PC-3 (cell line): ENCODE measurements at regions not wholly inside any gene's neighbourhood (a gene's known extent, or its start where the extent isn't known, plus 50 kb on each side); places are given as distances from the start of the nearest gene placed in this dataset.

ENCODE experiments used
- ATAC-seq: fragments of 200-7000 bp; cut with Tn5 transposase; 2 replicates; pipeline ENCODE4 v1.9.1; 2020; ENCODE audit warnings: mild to moderate bottlenecking, moderate library complexity
- BruUV-seq: library from RNA; stranded (reverse); fragments of 400-500 nt; replicated peaks from 2 replicates; lab custom pipeline; 2021; lab: Mats Ljungman, UMichigan
- CTCF ChIA-PET: fragments of 300-600 bp; sonication (Branson Sonifier 250); formaldehyde crosslinking; loops from one replicate; lab custom pipeline; 2022; ENCODE audit warnings: antibody characterized with exemption; lab: Charles Lee
- POLR2A ChIA-PET: fragments of 300-600 bp; sonication (Branson Sonifier 250); formaldehyde crosslinking; loops from one replicate; lab custom pipeline; 2022; ENCODE audit warnings: antibody characterized with exemption; ENCODE audit not compliant: unreplicated experiment; lab: Charles Lee
- DNase-seq: peaks from one replicate; pipeline ENCODE4 v3.0.0-alpha.2; 2015
- H2AFZ ChIP-seq: fragments of 300-600 bp; sonication (generic); 2 replicates; pipeline ENCODE4 v1.6.0; 2016; ENCODE audit warnings: antibody characterized with exemption, low read length
- H3F3A ChIP-seq: fragments of 300-600 bp; sonication (generic); one replicate; pipeline ENCODE4 v1.6.0; 2017; ENCODE audit warnings: antibody characterized with exemption, low read length, control low read depth, mild to moderate bottlenecking; ENCODE audit not compliant: unreplicated experiment
- H3K27ac ChIP-seq: fragments of 300-600 bp; sonication (generic); 2 replicates; pipeline ENCODE4 v1.5.1; 2016; ENCODE audit warnings: mild to moderate bottlenecking, low read length
- H3K27me3 ChIP-seq: fragments of 300-600 bp; sonication (generic); 2 replicates; pipeline ENCODE4 v1.6.1; 2016; ENCODE audit warnings: low read length, mixed read lengths
- H3K36me3 ChIP-seq: fragments of 300-600 bp; sonication (generic); 2 replicates; pipeline ENCODE4 v1.6.1; 2016; ENCODE audit warnings: low read depth, mixed run types, low read length, mixed read lengths
- H3K4me1 ChIP-seq: fragments of 300-600 bp; sonication (generic); 2 replicates; pipeline ENCODE4 v1.5.1; 2016; ENCODE audit warnings: low read length; ENCODE audit not compliant: insufficient read depth
- H3K4me2 ChIP-seq: fragments of 300-600 bp; sonication (generic); 2 replicates; pipeline ENCODE4 v1.6.0; 2016; ENCODE audit warnings: low read length
- H3K4me3 ChIP-seq: fragments of 300-600 bp; sonication (generic); 2 replicates; pipeline ENCODE4 v1.5.1; 2016; ENCODE audit warnings: mild to moderate bottlenecking, low read length, mixed read lengths
- H3K79me2 ChIP-seq: fragments of 300-600 bp; sonication (generic); 2 replicates; pipeline ENCODE4 v1.6.1; 2017; ENCODE audit warnings: low read length, mixed read lengths
- H3K9ac ChIP-seq: fragments of 300-600 bp; sonication (generic); 2 replicates; pipeline ENCODE4 v1.6.0; 2016; ENCODE audit warnings: mild to moderate bottlenecking, low read length
- H3K9me2 ChIP-seq: fragments of 300-600 bp; sonication (generic); replicated peaks from 2 replicates; pipeline ENCODE4 v1.6.1; 2016; ENCODE audit warnings: mixed run types, low read length, mixed read lengths
- H3K9me3 ChIP-seq: fragments of 300-600 bp; sonication (generic); 2 replicates; pipeline ENCODE4 v1.6.1; 2016; ENCODE audit warnings: low read length, mixed read lengths
- H4K20me1 ChIP-seq: fragments of 300-600 bp; sonication (generic); 2 replicates; pipeline ENCODE4 v1.6.1; 2016; ENCODE audit warnings: low read length, mixed read lengths
- EZH2 ChIP-seq: fragments of 300-600 bp; sonication (generic); IDR thresholded peaks from one replicate; pipeline ENCODE4 v1.6.1; 2017; ENCODE audit warnings: antibody characterized with exemption, mild to moderate bottlenecking, low read length; ENCODE audit not compliant: unreplicated experiment
- EZH2phosphoT487 ChIP-seq: fragments of 300-600 bp; sonication (generic); IDR thresholded peaks from 2 replicates; pipeline ENCODE4 v1.6.1; 2018; ENCODE audit warnings: mild to moderate bottlenecking, antibody characterized with exemption, low read length, borderline replicate concordance
- intact Hi-C: fragments of 100-400 bp; cut with micrococcal nuclease; formaldehyde crosslinking; loops from 2 replicates; pipeline ENCODE4 v1.9.0; 2023
- TF ChIP-seq, protein P1 (sequence below): fragments of 300-600 bp; sonication (generic); conservative IDR thresholded peaks from 2 replicates; pipeline ENCODE4 v1.5.1; 2017; ENCODE audit warnings: antibody characterized with exemption, low read depth, mild to moderate bottlenecking, low read length

DNA sequence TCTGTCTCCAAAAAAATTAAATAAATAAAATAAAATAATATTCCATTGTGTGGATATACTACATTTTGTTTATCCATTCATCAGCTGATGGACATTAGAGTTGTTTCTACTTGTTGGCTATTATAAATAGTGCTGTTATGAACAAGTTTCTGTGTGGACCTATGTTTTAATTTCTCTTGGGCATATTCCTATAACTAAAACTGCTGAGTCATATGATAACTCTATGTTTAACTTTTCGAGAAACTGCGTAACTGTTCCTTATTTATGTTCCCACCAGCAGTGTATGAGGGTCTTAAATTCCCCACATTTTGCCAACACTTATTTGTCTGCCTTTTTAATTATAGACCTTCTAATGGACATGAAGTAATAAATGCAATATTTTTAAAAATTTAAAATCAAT lies 80.0 kb upstream of the XIST start:
- Histone ChIP-seq H3K4me2 (no peak overlapping the region), H3K9me3 (no peaks in the 10 kb centered on the region), H3K4me3 (no peak overlapping the region), H3K79me2 (no peaks in the 10 kb centered on the region), H3K9ac (no peak overlapping the region), H3K27ac (no peak overlapping the region), H3K27me3 (no peaks in the 10 kb centered on the region), H3K9me2 (no peaks in the 10 kb centered on the region), H2AFZ (no peak overlapping the region), H3K4me1 (no peaks in the 10 kb centered on the region), H3K36me3 (no peaks in the 10 kb centered on the region), H4K20me1 (no peaks in the 10 kb centered on the region), H3F3A (no peaks in the 10 kb centered on the region)
- no TSS peak for BruUV-seq
- ChIA-PET CTCF (no interaction called here), POLR2A (no interaction called here)
- no peak for ATAC-seq
- TF ChIP-seq EZH2 (no peak), EZH2phosphoT487 (no peak)
- TF ChIP-seq, protein P1, sequence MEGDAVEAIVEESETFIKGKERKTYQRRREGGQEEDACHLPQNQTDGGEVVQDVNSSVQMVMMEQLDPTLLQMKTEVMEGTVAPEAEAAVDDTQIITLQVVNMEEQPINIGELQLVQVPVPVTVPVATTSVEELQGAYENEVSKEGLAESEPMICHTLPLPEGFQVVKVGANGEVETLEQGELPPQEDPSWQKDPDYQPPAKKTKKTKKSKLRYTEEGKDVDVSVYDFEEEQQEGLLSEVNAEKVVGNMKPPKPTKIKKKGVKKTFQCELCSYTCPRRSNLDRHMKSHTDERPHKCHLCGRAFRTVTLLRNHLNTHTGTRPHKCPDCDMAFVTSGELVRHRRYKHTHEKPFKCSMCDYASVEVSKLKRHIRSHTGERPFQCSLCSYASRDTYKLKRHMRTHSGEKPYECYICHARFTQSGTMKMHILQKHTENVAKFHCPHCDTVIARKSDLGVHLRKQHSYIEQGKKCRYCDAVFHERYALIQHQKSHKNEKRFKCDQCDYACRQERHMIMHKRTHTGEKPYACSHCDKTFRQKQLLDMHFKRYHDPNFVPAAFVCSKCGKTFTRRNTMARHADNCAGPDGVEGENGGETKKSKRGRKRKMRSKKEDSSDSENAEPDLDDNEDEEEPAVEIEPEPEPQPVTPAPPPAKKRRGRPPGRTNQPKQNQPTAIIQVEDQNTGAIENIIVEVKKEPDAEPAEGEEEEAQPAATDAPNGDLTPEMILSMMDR = no peak
- intact Hi-C loops = no loop called here
- DNase-seq = no peak

DNA sequence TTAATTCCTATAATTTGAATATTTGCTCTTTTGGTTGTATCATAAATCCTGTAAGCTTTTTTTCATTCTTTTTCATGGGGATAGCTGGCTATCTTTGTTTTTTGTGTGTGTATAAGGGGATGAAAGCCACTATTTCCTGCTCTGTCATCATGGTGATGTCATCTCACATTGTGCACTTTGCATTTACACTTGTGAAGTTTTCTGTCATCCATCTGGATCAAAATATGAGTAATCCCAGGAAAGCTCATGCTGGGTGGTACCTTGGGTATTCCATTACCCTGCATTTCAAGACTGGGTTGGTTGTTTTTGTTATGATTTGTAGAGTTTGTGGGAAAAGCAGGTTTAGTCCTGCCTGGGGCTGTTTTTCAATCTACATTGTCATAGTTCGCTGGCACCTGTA lies 77.8 kb upstream of the XIST start:
- H3K4me3 ChIP-seq = no peak overlapping the region
- DNase-seq = peak; percentile 15
- H4K20me1 ChIP-seq = no peaks in the 10 kb centered on the region
- no peaks in the 10 kb centered on the region for H3K27me3 ChIP-seq
- TF ChIP-seq EZH2 (no peak), EZH2phosphoT487 (no peak)
- TF ChIP-seq, protein P1 = no peak
- H3K79me2 ChIP-seq = no peaks in the 10 kb centered on the region
- no peaks in the 10 kb centered on the region for H3F3A ChIP-seq
- no peak overlapping the region for H3K9ac ChIP-seq
- H3K4me1 ChIP-seq = no peaks in the 10 kb centered on the region
- H3K4me2 ChIP-seq = no peak overlapping the region
- H3K36me3 ChIP-seq = no peaks in the 10 kb centered on the region
- no peaks in the 10 kb centered on the region for H3K9me2 ChIP-seq
- H3K27ac ChIP-seq = no peak overlapping the region
- intact Hi-C loops = no loop called here
- H3K9me3 ChIP-seq = no peaks in the 10 kb centered on the region
- POLR2A ChIA-PET = no interaction called here
- BruUV-seq = no TSS peak
- CTCF ChIA-PET = no interaction called here
- no peak for ATAC-seq
- no peak overlapping the region for H2AFZ ChIP-seq

DNA sequence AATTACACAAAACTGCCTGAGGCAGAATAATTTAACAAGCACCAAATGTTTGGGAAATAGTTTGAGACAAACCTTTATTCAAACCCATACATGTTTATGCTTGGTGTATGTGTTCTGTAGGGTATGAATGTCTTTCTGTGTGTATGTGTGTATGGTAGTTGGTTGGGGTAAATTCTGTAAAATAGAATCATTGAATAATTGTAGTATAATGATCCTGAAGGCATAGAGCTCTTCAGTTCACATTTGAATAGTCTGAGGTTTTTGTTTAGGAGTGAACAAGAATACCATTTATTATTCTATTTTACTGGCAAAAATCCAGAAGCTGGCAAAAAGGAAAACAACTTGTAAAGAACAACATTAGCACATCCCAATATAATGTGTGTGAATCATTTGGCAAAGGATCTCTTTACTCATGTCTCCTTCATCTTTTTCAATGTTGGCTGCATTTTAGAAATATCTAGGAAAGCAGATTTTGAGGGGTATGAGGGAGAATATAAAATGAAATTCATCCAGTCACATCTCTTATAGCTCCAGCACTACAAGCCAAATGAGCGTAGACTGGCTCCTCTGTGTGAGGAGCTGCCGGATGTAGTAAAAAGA lies 70.4 kb upstream of the XIST start:
- CTCF ChIA-PET = no interaction called here

More for the DNA sequence above, 70.4 kb upstream of the XIST start:
- Histone ChIP-seq H3K4me1 (peaks cover 6% of the 10 kb centered on the region), H3K9me2 (no peaks in the 10 kb centered on the region), H3K9ac (no peak overlapping the region), H3K36me3 (no peaks in the 10 kb centered on the region), H3K27ac (no peak overlapping the region), H3K27me3 (no peaks in the 10 kb centered on the region), H3K79me2 (no peaks in the 10 kb centered on the region), H3K4me2 (peak overlapping the region; percentile 27; the same call in 1 of the 2 replicates), H3K9me3 (no peaks in the 10 kb centered on the region), H4K20me1 (no peaks in the 10 kb centered on the region), H2AFZ (no peak overlapping the region), H3K4me3 (no peak overlapping the region), H3F3A (no peaks in the 10 kb centered on the region)
- DNase-seq = peak; percentile 31
- ATAC-seq = no peak; the same call in 1 of the 2 replicates
- no TSS peak for BruUV-seq
- intact Hi-C loops = no loop called here
- TF ChIP-seq, protein P1 = no peak
- TF ChIP-seq EZH2 (no peak), EZH2phosphoT487 (no peak)
- POLR2A ChIA-PET = no interaction called here
